K562 (cell line): ENCODE measurements at regions not wholly inside any gene's neighbourhood (a gene's known extent, or its start where the extent isn't known, plus 50 kb on each side); places are given as distances from the start of the nearest gene placed in this dataset.

Source experiments
- ATAC-seq: fragments of 200-7000 bp; cut with Tn5 transposase; 3 replicates; pipeline ENCODE4 v1.9.1; 2020; ENCODE audit warnings: moderate library complexity
- BruUV-seq: library from RNA; stranded (reverse); fragments of 400-500 nt; replicated peaks from 2 replicates; lab custom pipeline; 2021; lab: Mats Ljungman, UMichigan
- CTCF ChIA-PET: fragments of 300-600 bp; formaldehyde crosslinking; extraction: SDS; loops from one replicate; lab custom pipeline; 2021; ENCODE audit warnings: low intra/inter-chr PET ratio; lab: Yijun Ruan, JAX
- POLR2A ChIA-PET: fragments of 300-600, 350-650 bp; sonication (Branson Sonifier 250); formaldehyde crosslinking; extraction: SDS; loops from one replicate; lab custom pipeline; 2021; ENCODE audit warnings: antibody characterized with exemption, inconsistent platforms; lab: Yijun Ruan, JAX
- DNase-seq, 4 experiments: peaks; one replicate each; pipeline versions ENCODE4 v3.0.0 to v3.0.0-alpha.2; 2011 to 2018; ENCODE audit warnings: low spot score in 3 of 4, mixed read lengths in 3 of 4; ENCODE audit errors: extremely low read depth in 1 of 4
- FAIRE-seq: peaks from 2 replicates; lab custom pipeline; 2011; peaks lifted over from hg19 to GRCh38; lab: Jason Lieb, UNC
- H2AFZ ChIP-seq: 2 replicates; pipeline ENCODE4 v1.6.0; 2011; ENCODE audit warnings: low read depth, low read length, control low read depth, inconsistent platforms
- H3K27ac ChIP-seq: fragments of 200-600 bp; 3 replicates; pipeline ENCODE4 v1.8.0; 2011; ENCODE audit warnings: low read depth, mild to moderate bottlenecking, control low read depth, inconsistent platforms, low read length, moderate library complexity, mixed read lengths; ENCODE audit errors: extremely low read depth
- H3K27me3 ChIP-seq, 2 experiments: fragments of 300-600 bp in 1 of 2; 2 replicates in 1 of 2; 3 replicates in 1 of 2; pipeline versions ENCODE4 v1.6.0 to v1.8.0; 2011; ENCODE audit warnings: inconsistent platforms in 2 of 2, low read length in 2 of 2, mild to moderate bottlenecking in 1 of 2, mixed read lengths in 1 of 2, moderate library complexity in 1 of 2; ENCODE audit not compliant: control insufficient read depth in 2 of 2, insufficient read depth in 2 of 2
- H3K36me3 ChIP-seq: fragments of 300-600 bp; 3 replicates; pipeline ENCODE4 v1.8.0; 2011; ENCODE audit warnings: mild to moderate bottlenecking, low read length, inconsistent platforms; ENCODE audit not compliant: control insufficient read depth, insufficient read depth
- H3K4me1 ChIP-seq, 2 experiments: fragments of 200-600 bp in 1 of 2; replicated peaks in 1 of 2; 2 replicates in 1 of 2; 3 replicates in 1 of 2; pipeline versions ENCODE4 v1.5.1 to v1.8.0; 2011; ENCODE audit warnings: inconsistent platforms in 2 of 2, low read length in 2 of 2, mild to moderate bottlenecking in 1 of 2, mixed read lengths in 1 of 2, moderate library complexity in 1 of 2; ENCODE audit not compliant: control insufficient read depth in 2 of 2, insufficient read depth in 2 of 2
- H3K4me2 ChIP-seq: 2 replicates; pipeline ENCODE4 v1.6.1; 2011; ENCODE audit warnings: low read length, control low read depth, inconsistent platforms, mixed read lengths; ENCODE audit not compliant: insufficient read depth
- H3K4me3 ChIP-seq: fragments of 200-600 bp; sonication (generic), shearing (Covaris generic); 2 replicates; pipeline ENCODE4 v1.5.1; 2016; ENCODE audit warnings: control low read depth, inconsistent platforms
- H3K79me2 ChIP-seq: fragments of 200-600 bp; 3 replicates; pipeline ENCODE4 v1.8.0; 2011; ENCODE audit warnings: low read length, inconsistent platforms; ENCODE audit not compliant: control insufficient read depth, insufficient read depth
- H3K9ac ChIP-seq, 2 experiments: 2 replicates each; pipeline versions ENCODE4 v1.6.0 to v1.6.1; 2011; ENCODE audit warnings: low read depth in 2 of 2, low read length in 2 of 2, control low read depth in 1 of 2, inconsistent platforms in 1 of 2, mild to moderate bottlenecking in 1 of 2, mixed read lengths in 1 of 2; ENCODE audit not compliant: insufficient read depth in 1 of 2
- H3K9me1 ChIP-seq: one replicate; pipeline ENCODE4 v1.6.0; 2011; ENCODE audit warnings: inconsistent platforms, mild to moderate bottlenecking, low read length, moderate library complexity; ENCODE audit not compliant: control insufficient read depth, insufficient read depth
- H3K9me3 ChIP-seq: replicated peaks from 2 replicates; pipeline ENCODE4 v1.5.1; 2011; ENCODE audit warnings: low read depth, low read length, inconsistent platforms; ENCODE audit not compliant: control insufficient read depth, insufficient read depth
- H4K20me1 ChIP-seq: replicated peaks from 2 replicates; pipeline ENCODE4 v1.6.1; 2011; ENCODE audit warnings: low read length, inconsistent platforms, mixed read lengths; ENCODE audit not compliant: control insufficient read depth, insufficient read depth
- NCOA6 ChIP-seq: fragments of 450-650 bp; IDR thresholded peaks from 2 replicates; pipeline ENCODE4 v1.6.1; 2017; ENCODE audit warnings: mild to moderate bottlenecking
- SRSF3 ChIP-seq: fragments of 200-400 bp; formaldehyde crosslinking; IDR thresholded peaks from 2 replicates; pipeline ENCODE4 v1.6.1; 2016; ENCODE audit warnings: mild to moderate bottlenecking, low read length, moderate library complexity; ENCODE audit not compliant: insufficient read depth
- SRSF7 ChIP-seq: fragments of 200-400 bp; formaldehyde crosslinking; optimal IDR thresholded peaks from 2 replicates; pipeline ENCODE3; 2017; ENCODE audit warnings: mild to moderate bottlenecking, low read depth, low read length
- STAG1 ChIP-seq: sonication (generic); formaldehyde crosslinking; IDR thresholded peaks from 2 replicates; pipeline ENCODE4 v1.5.0; 2020; ENCODE audit warnings: missing genetic modification reagents, borderline replicate concordance
- TAF9B ChIP-seq: fragments of 450-650 bp; IDR thresholded peaks from 2 replicates; pipeline ENCODE4 v1.6.1; 2018; ENCODE audit warnings: mild to moderate bottlenecking; ENCODE audit not compliant: partially characterized antibody
- ZFX ChIP-seq: sonication (generic); formaldehyde crosslinking; IDR thresholded peaks from 2 replicates; pipeline ENCODE4 v1.8.0; 2022; ENCODE audit warnings: mild to moderate bottlenecking, missing genetic modification reagents, moderate library complexity
- ZNF253 ChIP-seq: fragments of 250-450 bp; sonication (Bioruptor Pico); conservative IDR thresholded peaks from 2 replicates; pipeline ENCODE4 v1.6.1; 2021; ENCODE audit warnings: mild to moderate bottlenecking
- ZNF347 ChIP-seq: fragments of 450-650 bp; formaldehyde crosslinking; IDR thresholded peaks from 2 replicates; pipeline ENCODE4 v1.4.0; 2020; ENCODE audit warnings: low read depth, mild to moderate bottlenecking, moderate library complexity
- ZNF444 ChIP-seq: fragments of 250-450 bp; sonication (Bioruptor Pico); IDR thresholded peaks from 2 replicates; pipeline ENCODE4 v1.4.0; 2020; ENCODE audit warnings: mild to moderate bottlenecking, moderate library complexity
- WGBS: fragments of 100-300 bp; shearing (Covaris generic); methylation state at CpG from one replicate; pipeline ENCODE4 v1.1.6; 2016; ENCODE audit warnings: low coverage, mixed read lengths; ENCODE audit not compliant: insufficient coverage; ENCODE audit errors: missing lambda C conversion rate; 5-methylcytosine and 5-hydroxymethylcytosine counted together
- in situ Hi-C: fragments of 300-500 bp; cut with MboI; formaldehyde crosslinking; loops from 4 replicates; pipeline ENCODE4 v1.15.0; 2018; ENCODE audit warnings: inconsistent platforms, mixed read lengths
- intact Hi-C: fragments of 100-400 bp; cut with micrococcal nuclease; formaldehyde crosslinking; loops from 2 replicates; pipeline ENCODE4 v1.14.2; 2022
- TF ChIP-seq, protein P1 (sequence below), 3 experiments: fragments of 200-800 bp in 1 of 3; fragments of 250-450 bp in 1 of 3; fragments of 450-650 bp in 1 of 3; sonication (Bioruptor Pico) in 1 of 3; sonication (Bioruptor generic) in 1 of 3; formaldehyde crosslinking in 1 of 3; IDR thresholded peaks; 2 replicates each; pipeline versions ENCODE4 v1.6.1 to v1.8.0; 2016 to 2022; ENCODE audit warnings: mild to moderate bottlenecking in 2 of 3, missing genetic modification characterization in 2 of 3, missing compliant biosample characterization in 1 of 3, moderate library complexity in 1 of 3
- TF ChIP-seq, protein P2 (sequence below): sonication (generic); formaldehyde crosslinking; IDR thresholded peaks from 2 replicates; pipeline ENCODE4 v1.8.1; 2023; ENCODE audit warnings: missing genetic modification reagents, mild to moderate bottlenecking, borderline replicate concordance
- TF ChIP-seq, protein P3 (sequence below): sonication (generic); formaldehyde crosslinking; IDR thresholded peaks from 2 replicates; pipeline ENCODE4 v1.8.1; 2022; ENCODE audit warnings: missing genetic modification reagents

DNA sequence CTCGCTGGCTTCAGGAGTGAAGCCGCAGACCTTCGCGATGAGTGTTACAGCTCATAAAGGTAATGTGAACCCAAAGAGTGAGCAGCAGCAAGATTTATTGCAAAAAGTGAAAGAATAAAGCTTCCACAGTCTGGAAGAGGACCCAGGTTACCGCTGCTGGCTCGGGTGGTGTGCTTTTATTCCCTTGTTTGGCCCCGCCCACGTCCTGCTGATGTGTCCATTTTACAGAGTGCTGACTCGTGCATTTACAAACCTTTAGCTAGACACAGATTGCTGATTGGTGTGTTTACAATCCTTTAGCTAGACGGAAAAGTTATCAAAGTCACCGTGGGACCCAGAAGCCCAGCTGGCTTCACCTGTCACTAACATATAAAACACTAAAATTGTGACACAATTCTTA lies 1464.5 kb downstream of the ZPLD1 start:
- Histone ChIP-seq H3K79me2 (no peaks in the 10 kb centered on the region), H3K9ac (no peak overlapping the region), H3K27me3 (no peaks in the 10 kb centered on the region), H3K4me2 (no peak overlapping the region), H2AFZ (no peak overlapping the region), H3K9me3 (no peaks in the 10 kb centered on the region), H3K36me3 (no peaks in the 10 kb centered on the region), H3K4me3 (no peak overlapping the region), H3K4me1 (no peaks in the 10 kb centered on the region), H3K27ac (no peak overlapping the region), H4K20me1 (no peaks in the 10 kb centered on the region), H3K9me1 (no peaks in the 10 kb centered on the region)
- ChIA-PET CTCF (no interaction called here), POLR2A (no interaction called here)
- ATAC-seq: no peak
- no TSS peak for BruUV-seq
- 2% methylated on average over 7 of the region's 11 CpGs for WGBS
- in situ Hi-C loops: no loop called here
- FAIRE-seq: no peak
- intact Hi-C loops: no loop called here
- DNase-seq: no peak
- TF ChIP-seq, protein P1, sequence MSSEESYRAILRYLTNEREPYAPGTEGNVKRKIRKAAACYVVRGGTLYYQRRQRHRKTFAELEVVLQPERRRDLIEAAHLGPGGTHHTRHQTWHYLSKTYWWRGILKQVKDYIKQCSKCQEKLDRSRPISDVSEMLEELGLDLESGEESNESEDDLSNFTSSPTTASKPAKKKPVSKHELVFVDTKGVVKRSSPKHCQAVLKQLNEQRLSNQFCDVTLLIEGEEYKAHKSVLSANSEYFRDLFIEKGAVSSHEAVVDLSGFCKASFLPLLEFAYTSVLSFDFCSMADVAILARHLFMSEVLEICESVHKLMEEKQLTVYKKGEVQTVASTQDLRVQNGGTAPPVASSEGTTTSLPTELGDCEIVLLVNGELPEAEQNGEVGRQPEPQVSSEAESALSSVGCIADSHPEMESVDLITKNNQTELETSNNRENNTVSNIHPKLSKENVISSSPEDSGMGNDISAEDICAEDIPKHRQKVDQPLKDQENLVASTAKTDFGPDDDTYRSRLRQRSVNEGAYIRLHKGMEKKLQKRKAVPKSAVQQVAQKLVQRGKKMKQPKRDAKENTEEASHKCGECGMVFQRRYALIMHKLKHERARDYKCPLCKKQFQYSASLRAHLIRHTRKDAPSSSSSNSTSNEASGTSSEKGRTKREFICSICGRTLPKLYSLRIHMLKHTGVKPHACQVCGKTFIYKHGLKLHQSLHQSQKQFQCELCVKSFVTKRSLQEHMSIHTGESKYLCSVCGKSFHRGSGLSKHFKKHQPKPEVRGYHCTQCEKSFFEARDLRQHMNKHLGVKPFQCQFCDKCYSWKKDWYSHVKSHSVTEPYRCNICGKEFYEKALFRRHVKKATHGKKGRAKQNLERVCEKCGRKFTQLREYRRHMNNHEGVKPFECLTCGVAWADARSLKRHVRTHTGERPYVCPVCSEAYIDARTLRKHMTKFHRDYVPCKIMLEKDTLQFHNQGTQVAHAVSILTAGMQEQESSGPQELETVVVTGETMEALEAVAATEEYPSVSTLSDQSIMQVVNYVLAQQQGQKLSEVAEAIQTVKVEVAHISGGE (CRISPR knock-in tag; IDR thresholded peaks at IDR 0.05): no peak
- no peak for TF ChIP-seq ZNF347 (CRISPR knock-in tag)
- no peak for TF ChIP-seq ZFX (CRISPR knock-in tag)
- TF ChIP-seq STAG1 (CRISPR knock-in tag): no peak
- TF ChIP-seq ZNF253: no peak
- TF ChIP-seq, protein P2, sequence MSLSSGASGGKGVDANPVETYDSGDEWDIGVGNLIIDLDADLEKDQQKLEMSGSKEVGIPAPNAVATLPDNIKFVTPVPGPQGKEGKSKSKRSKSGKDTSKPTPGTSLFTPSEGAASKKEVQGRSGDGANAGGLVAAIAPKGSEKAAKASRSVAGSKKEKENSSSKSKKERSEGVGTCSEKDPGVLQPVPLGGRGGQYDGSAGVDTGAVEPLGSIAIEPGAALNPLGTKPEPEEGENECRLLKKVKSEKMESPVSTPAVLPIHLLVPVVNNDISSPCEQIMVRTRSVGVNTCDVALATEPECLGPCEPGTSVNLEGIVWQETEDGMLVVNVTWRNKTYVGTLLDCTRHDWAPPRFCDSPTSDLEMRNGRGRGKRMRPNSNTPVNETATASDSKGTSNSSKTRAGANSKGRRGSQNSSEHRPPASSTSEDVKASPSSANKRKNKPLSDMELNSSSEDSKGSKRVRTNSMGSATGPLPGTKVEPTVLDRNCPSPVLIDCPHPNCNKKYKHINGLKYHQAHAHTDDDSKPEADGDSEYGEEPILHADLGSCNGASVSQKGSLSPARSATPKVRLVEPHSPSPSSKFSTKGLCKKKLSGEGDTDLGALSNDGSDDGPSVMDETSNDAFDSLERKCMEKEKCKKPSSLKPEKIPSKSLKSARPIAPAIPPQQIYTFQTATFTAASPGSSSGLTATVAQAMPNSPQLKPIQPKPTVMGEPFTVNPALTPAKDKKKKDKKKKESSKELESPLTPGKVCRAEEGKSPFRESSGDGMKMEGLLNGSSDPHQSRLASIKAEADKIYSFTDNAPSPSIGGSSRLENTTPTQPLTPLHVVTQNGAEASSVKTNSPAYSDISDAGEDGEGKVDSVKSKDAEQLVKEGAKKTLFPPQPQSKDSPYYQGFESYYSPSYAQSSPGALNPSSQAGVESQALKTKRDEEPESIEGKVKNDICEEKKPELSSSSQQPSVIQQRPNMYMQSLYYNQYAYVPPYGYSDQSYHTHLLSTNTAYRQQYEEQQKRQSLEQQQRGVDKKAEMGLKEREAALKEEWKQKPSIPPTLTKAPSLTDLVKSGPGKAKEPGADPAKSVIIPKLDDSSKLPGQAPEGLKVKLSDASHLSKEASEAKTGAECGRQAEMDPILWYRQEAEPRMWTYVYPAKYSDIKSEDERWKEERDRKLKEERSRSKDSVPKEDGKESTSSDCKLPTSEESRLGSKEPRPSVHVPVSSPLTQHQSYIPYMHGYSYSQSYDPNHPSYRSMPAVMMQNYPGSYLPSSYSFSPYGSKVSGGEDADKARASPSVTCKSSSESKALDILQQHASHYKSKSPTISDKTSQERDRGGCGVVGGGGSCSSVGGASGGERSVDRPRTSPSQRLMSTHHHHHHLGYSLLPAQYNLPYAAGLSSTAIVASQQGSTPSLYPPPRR (CRISPR knock-in tag): no peak
- TF ChIP-seq SRSF3: no peak
- no peak for TF ChIP-seq SRSF7
- TF ChIP-seq TAF9B: no peak
- TF ChIP-seq ZNF444 (CRISPR knock-in tag): no peak
- no peak for TF ChIP-seq NCOA6
- TF ChIP-seq, protein P3, sequence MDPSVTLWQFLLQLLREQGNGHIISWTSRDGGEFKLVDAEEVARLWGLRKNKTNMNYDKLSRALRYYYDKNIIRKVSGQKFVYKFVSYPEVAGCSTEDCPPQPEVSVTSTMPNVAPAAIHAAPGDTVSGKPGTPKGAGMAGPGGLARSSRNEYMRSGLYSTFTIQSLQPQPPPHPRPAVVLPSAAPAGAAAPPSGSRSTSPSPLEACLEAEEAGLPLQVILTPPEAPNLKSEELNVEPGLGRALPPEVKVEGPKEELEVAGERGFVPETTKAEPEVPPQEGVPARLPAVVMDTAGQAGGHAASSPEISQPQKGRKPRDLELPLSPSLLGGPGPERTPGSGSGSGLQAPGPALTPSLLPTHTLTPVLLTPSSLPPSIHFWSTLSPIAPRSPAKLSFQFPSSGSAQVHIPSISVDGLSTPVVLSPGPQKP: no peak
